IMR-90 (cell line): ENCODE measurements at regions not wholly inside any gene's neighbourhood (a gene's known extent, or its start where the extent isn't known, plus 50 kb on each side); places are given as distances from the start of the nearest gene placed in this dataset. TPM values are rescaled to one million over a fixed set of nuclear protein-coding genes. Genes with fewer than 3 reads are reported as not detected.

Experiments
- ATAC-seq: fragments of 200-7000 bp; cut with Tn5 transposase; 2 replicates; pipeline ENCODE4 v1.9.1; 2020; ENCODE audit warnings: low read depth, mild to moderate bottlenecking, moderate library complexity
- BruUV-seq: library from RNA; stranded (reverse); fragments of 400-500 nt; replicated peaks from 2 replicates; lab custom pipeline; 2021; lab: Mats Ljungman, UMichigan
- CTCF ChIA-PET: fragments of 300-600 bp; formaldehyde crosslinking; extraction: SDS; loops from one replicate; lab custom pipeline; 2021; ENCODE audit warnings: antibody characterized with exemption; lab: Yijun Ruan, JAX
- POLR2A ChIA-PET: fragments of 300-600 bp; sonication (Branson Sonifier 250); formaldehyde crosslinking; loops from one replicate; lab custom pipeline; 2022; ENCODE audit warnings: antibody characterized with exemption; ENCODE audit not compliant: unreplicated experiment; lab: Charles Lee
- DNase-seq: peaks from one replicate; pipeline ENCODE4 v3.0.0; 2013
- H2AFZ ChIP-seq: replicated peaks from 2 replicates; pipeline ENCODE3; 2013; ENCODE audit warnings: low read length, mild to moderate bottlenecking; ENCODE audit not compliant: poor library complexity
- H2AK5ac ChIP-seq: 2 replicates; pipeline ENCODE4 v1.6.1; 2013; ENCODE audit warnings: low read depth, low read length, inconsistent platforms
- H2AK9ac ChIP-seq: replicated peaks from 2 replicates; pipeline ENCODE3; 2013; ENCODE audit warnings: mild to moderate bottlenecking, low read depth, low read length, moderate library complexity; ENCODE audit not compliant: poor library complexity
- H2BK120ac ChIP-seq: 2 replicates; pipeline ENCODE4 v1.6.1; 2013; ENCODE audit warnings: low read depth, low read length, inconsistent platforms
- H2BK15ac ChIP-seq: 3 replicates; pipeline ENCODE4 v1.6.1; 2013; ENCODE audit warnings: low read depth, low read length, inconsistent platforms
- H2BK20ac ChIP-seq: 2 replicates; pipeline ENCODE4 v1.6.1; 2013; ENCODE audit warnings: low read depth, mild to moderate bottlenecking, inconsistent platforms, low read length, moderate library complexity
- H2BK5ac ChIP-seq: 2 replicates; pipeline ENCODE4 v1.6.1; 2013; ENCODE audit warnings: mild to moderate bottlenecking, low read depth, low read length, inconsistent platforms; ENCODE audit not compliant: poor library complexity, severe bottlenecking
- H3K14ac ChIP-seq: replicated peaks from 2 replicates; pipeline ENCODE4 v1.6.1; 2013; ENCODE audit warnings: low read depth, low read length, inconsistent platforms
- H3K18ac ChIP-seq: 2 replicates; pipeline ENCODE4 v1.6.1; 2013; ENCODE audit warnings: low read depth, low read length, control low read depth
- H3K23ac ChIP-seq: 2 replicates; pipeline ENCODE4 v1.6.1; 2013; ENCODE audit warnings: low read depth, low read length, inconsistent platforms
- H3K27ac ChIP-seq: 2 replicates; pipeline ENCODE4 v1.5.1; 2013; ENCODE audit warnings: mild to moderate bottlenecking, control low read depth, low read length; ENCODE audit not compliant: insufficient read depth
- H3K27me3 ChIP-seq: 2 replicates; pipeline ENCODE4 v1.6.1; 2013; ENCODE audit warnings: low read length; ENCODE audit not compliant: control insufficient read depth, insufficient read depth
- H3K36me3 ChIP-seq: 2 replicates; pipeline ENCODE4 v1.6.1; 2013; ENCODE audit warnings: low read length, mixed read lengths; ENCODE audit not compliant: control insufficient read depth, insufficient read depth
- H3K4ac ChIP-seq: 2 replicates; pipeline ENCODE4 v1.6.1; 2013; ENCODE audit warnings: low read depth, low read length, inconsistent platforms
- H3K4me1 ChIP-seq: 2 replicates; pipeline ENCODE4 v1.6.1; 2013; ENCODE audit warnings: low read length, mixed read lengths; ENCODE audit not compliant: control insufficient read depth, insufficient read depth
- H3K4me2 ChIP-seq: 2 replicates; pipeline ENCODE4 v1.6.1; 2013; ENCODE audit warnings: low read depth, mild to moderate bottlenecking, control low read depth, low read length, moderate library complexity
- H3K4me3 ChIP-seq: 2 replicates; pipeline ENCODE4 v1.5.1; 2013; ENCODE audit warnings: low read depth, mild to moderate bottlenecking, control low read depth, low read length, moderate library complexity; ENCODE audit not compliant: insufficient read depth
- H3K56ac ChIP-seq: 2 replicates; pipeline ENCODE4 v1.6.1; 2013; ENCODE audit warnings: low read length, inconsistent platforms; ENCODE audit not compliant: insufficient read depth; ENCODE audit errors: extremely low read depth
- H3K79me1 ChIP-seq, 2 experiments: 2 replicates each; pipeline ENCODE4 v1.6.1; 2013; ENCODE audit warnings: low read length in 2 of 2, inconsistent platforms in 1 of 2, low read depth in 1 of 2
- H3K9ac ChIP-seq: 2 replicates; pipeline ENCODE4 v1.6.1; 2013; ENCODE audit warnings: low read depth, low read length, control low read depth
- H3K9me1 ChIP-seq: 2 replicates; pipeline ENCODE4 v1.6.1; 2013; ENCODE audit warnings: low read length, inconsistent platforms; ENCODE audit not compliant: insufficient read depth
- H3K9me3 ChIP-seq: 2 replicates; pipeline ENCODE4 v1.6.1; 2013; ENCODE audit warnings: low read length; ENCODE audit not compliant: control insufficient read depth, insufficient read depth
- H4K20me1 ChIP-seq: 2 replicates; pipeline ENCODE4 v1.6.1; 2013; ENCODE audit warnings: low read length, inconsistent platforms; ENCODE audit not compliant: insufficient read depth
- H4K5ac ChIP-seq: 2 replicates; pipeline ENCODE4 v1.6.1; 2013; ENCODE audit warnings: mild to moderate bottlenecking, low read depth, low read length, control low read depth
- H4K8ac ChIP-seq, 2 experiments: 2 replicates each; pipeline ENCODE4 v1.6.1; 2013; ENCODE audit warnings: low read depth in 2 of 2, low read length in 2 of 2, control low read depth in 1 of 2, inconsistent platforms in 1 of 2
- H4K91ac ChIP-seq: 2 replicates; pipeline ENCODE4 v1.6.1; 2013; ENCODE audit warnings: low read depth, low read length, inconsistent platforms; ENCODE audit not compliant: insufficient read depth
- BHLHE40 ChIP-seq: fragments of 150-350 bp; IDR thresholded peaks from 2 replicates; pipeline ENCODE4 v1.6.1; 2016; ENCODE audit warnings: mild to moderate bottlenecking, low read depth, low read length
- CHD1 ChIP-seq: IDR thresholded peaks from 2 replicates; pipeline ENCODE4 v1.6.1; 2012; ENCODE audit warnings: low read depth, low read length, improper control_type of control experiment
- MAZ ChIP-seq: IDR thresholded peaks from 2 replicates; pipeline ENCODE4 v1.6.1; 2012; ENCODE audit warnings: low read depth, mild to moderate bottlenecking, low read length, improper control_type of control experiment, moderate library complexity, borderline replicate concordance
- MXI1 ChIP-seq: IDR thresholded peaks from 2 replicates; pipeline ENCODE4 v1.6.1; 2012; ENCODE audit warnings: low read depth, mild to moderate bottlenecking, low read length, moderate library complexity, borderline replicate concordance
- POLR2A ChIP-seq: IDR thresholded peaks from 2 replicates; pipeline ENCODE4 v1.6.1; 2012; ENCODE audit warnings: mild to moderate bottlenecking, low read depth, low read length
- RFX5 ChIP-seq: IDR thresholded peaks from 2 replicates; pipeline ENCODE4 v1.8.0; 2012; ENCODE audit warnings: low read depth, mild to moderate bottlenecking, low read length, moderate library complexity
- SMC3 ChIP-seq: fragments of 150-350 bp; IDR thresholded peaks from 2 replicates; pipeline ENCODE4 v1.6.1; 2016; ENCODE audit warnings: low read depth, mild to moderate bottlenecking, antibody characterized with exemption, low read length, moderate library complexity
- dilution Hi-C: fragments of 300-500 bp; cut with HindIII; formaldehyde crosslinking; loops from one replicate; pipeline ENCODE4 v1.14.3; 2018; ENCODE audit warnings: low sequenced_read_pairs; ENCODE audit not compliant: unreplicated experiment
- in situ Hi-C: fragments of 300-500 bp; cut with MboI; formaldehyde crosslinking; loops from 3 replicates; pipeline ENCODE4 v1.14.3; 2019; ENCODE audit warnings: low sequenced_read_pairs, inconsistent platforms, mixed read lengths
- intact Hi-C: fragments of 100-400 bp; cut with micrococcal nuclease; formaldehyde crosslinking; loops from 2 replicates; pipeline ENCODE4 v1.10.0; 2022
- microRNA-seq, 2 experiments: library from miRNA; stranded (forward) in 1 of 2; unstranded in 1 of 2; fragments of 10-50 nt in 1 of 2; fragments of <30 nt in 1 of 2; gene quantifications in 1 of 2; microRNA quantifications in 1 of 2; one replicate each; pipeline versions ENCODE3 to v1.1.0; 2013 to 2020; ENCODE audit not compliant: insufficient read depth in 1 of 2, insufficient read length in 1 of 2, unreplicated experiment in 1 of 2
- small RNA-seq, 5 experiments: library from RNA; depleted of rRNA; stranded (forward); fragments of <200 nt; gene quantifications; one replicate each; pipeline ENCODE3, GENCODE V24; 2012
- TF ChIP-seq, protein P1 (sequence below): fragments of 150-350 bp; IDR thresholded peaks from 2 replicates; pipeline ENCODE4 v1.6.1; 2016; ENCODE audit warnings: low read depth, mild to moderate bottlenecking, low read length, moderate library complexity, borderline replicate concordance
- TF ChIP-seq, protein P2 (sequence below): fragments of 150-350 bp; IDR thresholded peaks from 2 replicates; pipeline ENCODE4 v1.6.1; 2017; ENCODE audit warnings: mild to moderate bottlenecking, antibody characterized with exemption, low read length, low read depth

DNA sequence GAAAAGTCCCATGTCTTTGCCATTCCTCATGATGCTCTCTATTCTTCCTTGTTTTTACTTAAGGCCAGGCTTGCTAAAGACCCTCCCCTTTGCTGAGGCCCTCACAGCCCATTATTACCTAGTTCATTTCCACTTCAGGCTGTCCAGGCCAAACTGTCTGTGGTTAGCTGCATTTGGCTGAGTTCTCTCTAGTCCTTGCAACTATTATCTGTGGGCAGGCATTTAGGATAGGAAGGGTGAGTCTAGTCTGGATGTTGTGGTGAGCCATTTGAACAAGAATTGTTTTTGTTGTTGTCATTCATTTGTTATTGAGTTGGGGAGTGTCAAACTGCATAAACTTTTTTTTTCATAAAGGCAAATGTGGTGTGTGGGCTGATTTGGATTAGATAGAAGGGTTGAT, 182.4 kb downstream of the CD109 start:
- Histone ChIP-seq H3K56ac (no peak overlapping the region), H2BK20ac (no peak overlapping the region), H3K9me3 (no peaks in the 10 kb centered on the region), H2AFZ (no peak overlapping the region), H3K14ac (no peak overlapping the region), H4K8ac (no peak overlapping the region), H2AK5ac (no peak overlapping the region), H2AK9ac (no peak overlapping the region), H3K4me1 (peaks cover 2% of the 10 kb centered on the region; the same call in 1 of the 2 replicates), H3K4me2 (no peak overlapping the region), H3K4me3 (no peak overlapping the region), H4K5ac (no peak overlapping the region), H2BK15ac (no peak overlapping the region), H2BK5ac (no peak overlapping the region), H3K9ac (no peak overlapping the region), H3K79me1 (no peaks in the 10 kb centered on the region), H3K4ac (no peak overlapping the region), H3K36me3 (no peaks in the 10 kb centered on the region), H3K9me1 (peaks cover 4% of the 10 kb centered on the region; the same call in 1 of the 2 replicates), H4K91ac (no peak overlapping the region), H4K20me1 (no peaks in the 10 kb centered on the region), H3K27me3 (no peaks in the 10 kb centered on the region), H2BK120ac (no peak overlapping the region), H3K18ac (no peak overlapping the region), H3K23ac (no peak overlapping the region), H3K27ac (no peak overlapping the region)
- intact Hi-C loops: no loop called here
- ATAC-seq (no peak), DNase-seq (no peak)
- BruUV-seq: no TSS peak
- POLR2A ChIA-PET: no interaction called here
- TF ChIP-seq BHLHE40 (no peak), MAZ (no peak), CHD1 (no peak), MXI1 (no peak), RFX5 (no peak), POLR2A (no peak), SMC3 (no peak)
- TF ChIP-seq, protein P1, sequence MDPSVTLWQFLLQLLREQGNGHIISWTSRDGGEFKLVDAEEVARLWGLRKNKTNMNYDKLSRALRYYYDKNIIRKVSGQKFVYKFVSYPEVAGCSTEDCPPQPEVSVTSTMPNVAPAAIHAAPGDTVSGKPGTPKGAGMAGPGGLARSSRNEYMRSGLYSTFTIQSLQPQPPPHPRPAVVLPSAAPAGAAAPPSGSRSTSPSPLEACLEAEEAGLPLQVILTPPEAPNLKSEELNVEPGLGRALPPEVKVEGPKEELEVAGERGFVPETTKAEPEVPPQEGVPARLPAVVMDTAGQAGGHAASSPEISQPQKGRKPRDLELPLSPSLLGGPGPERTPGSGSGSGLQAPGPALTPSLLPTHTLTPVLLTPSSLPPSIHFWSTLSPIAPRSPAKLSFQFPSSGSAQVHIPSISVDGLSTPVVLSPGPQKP: no peak
- TF ChIP-seq, protein P2, sequence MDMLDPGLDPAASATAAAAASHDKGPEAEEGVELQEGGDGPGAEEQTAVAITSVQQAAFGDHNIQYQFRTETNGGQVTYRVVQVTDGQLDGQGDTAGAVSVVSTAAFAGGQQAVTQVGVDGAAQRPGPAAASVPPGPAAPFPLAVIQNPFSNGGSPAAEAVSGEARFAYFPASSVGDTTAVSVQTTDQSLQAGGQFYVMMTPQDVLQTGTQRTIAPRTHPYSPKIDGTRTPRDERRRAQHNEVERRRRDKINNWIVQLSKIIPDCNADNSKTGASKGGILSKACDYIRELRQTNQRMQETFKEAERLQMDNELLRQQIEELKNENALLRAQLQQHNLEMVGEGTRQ: no peak
- dilution Hi-C loops: no loop called here
- CTCF ChIA-PET: no interaction called here
- in situ Hi-C loops: no loop called here

Small RNA genes in the stretch of these regions (microRNA-seq; reads per million reads assigned to microRNA genes)
- gene AL356277.1 (ENCODE audit: insufficient read depth, insufficient read length): not detected
- gene TXNP7 (ENCODE audit: insufficient read depth, insufficient read length): not detected

Small RNA genes in the stretch of these regions (small RNA-seq; reads per million reads assigned to genes)
- 0 reads per million in 5 experiments for gene AL356277.1
- gene TXNP7: 0 reads per million in 5 experiments
